Activated CD4-positive, alpha-beta T cell treated with anti-CD3 and anti-CD28 coated beads for 24 hours (primary cell): ENCODE measurements at regions not wholly inside any gene's neighbourhood (a gene's known extent, or its start where the extent isn't known, plus 50 kb on each side); places are given as distances from the start of the nearest gene placed in this dataset.

Experiments
- DNase-seq, 2 donors: peaks; one replicate each; pipeline ENCODE4 v3.0.0-alpha.2; 2020; ENCODE audit warnings: low read depth in 2 of 2

GRCh38 chr5:61263561-61264272, 68.3 kb upstream of the ZSWIM6 start:
- no peak for DNase-seq

GRCh38 chr5:61264273-61264661, 67.8 kb upstream of the ZSWIM6 start:
- DNase-seq = no peak

DNA sequence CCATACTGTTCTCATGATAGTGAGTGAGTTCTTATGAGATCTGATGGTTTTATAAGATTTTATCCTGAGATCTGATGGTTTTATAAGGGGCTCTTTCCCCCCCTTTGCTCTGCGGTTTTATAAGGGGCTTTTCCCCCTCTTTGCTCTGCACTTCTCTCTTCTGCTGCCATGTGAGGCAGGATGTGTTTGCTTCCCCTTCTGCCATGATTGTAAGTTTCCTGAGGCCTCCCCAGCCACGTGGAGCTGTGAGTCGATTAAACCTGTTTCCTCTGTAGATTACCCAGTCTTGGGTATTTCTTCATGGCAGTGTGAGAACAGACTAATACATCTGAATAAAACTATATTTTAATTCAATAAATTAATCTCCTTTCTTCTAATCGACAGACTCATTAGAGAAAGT, 64.9 kb upstream of the ZSWIM6 start:
- DNase-seq = no peak

- no peak for DNase-seq
Measured at GRCh38 chr5:61268871-61269270, 63.2 kb upstream of the ZSWIM6 start.

DNA sequence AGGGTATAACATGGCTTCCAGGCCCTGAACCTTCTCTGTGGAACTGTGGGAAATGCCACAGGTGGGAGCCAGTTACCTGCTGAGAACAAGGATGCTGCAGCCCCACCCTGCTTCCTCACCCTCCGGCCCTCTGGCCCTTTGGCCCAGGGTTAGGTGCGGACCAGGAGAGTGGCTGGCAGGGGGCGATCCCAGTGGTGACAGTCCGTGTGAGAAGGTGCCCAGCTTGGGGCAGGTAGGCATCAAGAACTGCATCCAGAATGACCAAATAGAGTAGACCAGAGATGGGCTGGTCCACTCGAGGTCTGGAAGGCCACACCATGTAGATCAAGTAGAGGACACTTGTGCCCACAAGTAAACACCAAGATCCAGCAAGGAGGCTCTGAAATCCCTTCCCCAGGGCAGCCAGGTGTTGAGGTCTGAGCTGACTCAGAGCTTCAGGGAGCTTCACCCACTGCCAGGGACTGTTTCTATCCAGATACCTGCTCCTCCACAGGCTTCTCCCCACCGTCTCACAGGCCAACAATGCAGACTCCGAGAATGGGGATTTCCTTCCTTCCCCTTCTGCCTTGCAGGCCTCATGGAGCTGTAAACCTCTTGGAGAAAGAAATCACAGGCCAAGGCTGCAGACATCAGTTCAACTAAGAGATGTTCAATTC, 61.4 kb upstream of the ZSWIM6 start:
- DNase-seq = no peak

- DNase-seq = no peak
Measured at GRCh38 chr5:61272688-61273087, 59.4 kb upstream of the ZSWIM6 start.

DNA sequence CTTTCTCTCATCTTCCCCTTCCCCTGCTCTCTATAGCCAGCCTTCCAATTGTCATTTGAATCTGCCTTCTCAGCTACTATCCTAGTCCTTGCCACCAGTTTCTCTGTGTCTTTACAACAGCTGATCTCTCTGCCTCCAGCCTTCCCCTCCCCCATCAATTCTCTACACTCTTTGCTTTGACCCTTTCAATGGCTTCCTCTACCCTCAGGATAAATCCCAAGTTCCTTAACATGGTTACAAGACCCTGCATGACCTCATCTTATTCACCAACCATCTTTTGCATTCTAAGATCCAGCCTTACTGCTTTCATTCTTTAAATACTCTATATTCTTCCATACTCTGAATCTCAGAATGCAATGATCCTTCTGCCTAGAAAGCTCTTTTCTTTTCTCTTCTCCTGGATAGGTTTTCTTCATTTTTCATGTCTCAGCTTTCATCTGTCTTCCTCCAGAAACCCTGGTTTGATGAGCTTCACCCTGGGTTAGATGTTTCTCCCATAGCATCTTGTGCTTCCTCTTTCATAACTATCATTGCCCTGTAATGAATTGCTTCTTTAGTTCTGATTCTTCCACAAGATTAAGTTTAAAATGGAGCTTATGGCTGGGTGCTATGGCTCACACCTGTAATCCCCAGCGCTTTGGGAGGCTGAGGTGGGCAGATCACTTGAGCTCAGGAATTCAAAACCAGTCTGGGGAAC, 58.6 kb upstream of the ZSWIM6 start:
- DNase-seq = no peak

DNA sequence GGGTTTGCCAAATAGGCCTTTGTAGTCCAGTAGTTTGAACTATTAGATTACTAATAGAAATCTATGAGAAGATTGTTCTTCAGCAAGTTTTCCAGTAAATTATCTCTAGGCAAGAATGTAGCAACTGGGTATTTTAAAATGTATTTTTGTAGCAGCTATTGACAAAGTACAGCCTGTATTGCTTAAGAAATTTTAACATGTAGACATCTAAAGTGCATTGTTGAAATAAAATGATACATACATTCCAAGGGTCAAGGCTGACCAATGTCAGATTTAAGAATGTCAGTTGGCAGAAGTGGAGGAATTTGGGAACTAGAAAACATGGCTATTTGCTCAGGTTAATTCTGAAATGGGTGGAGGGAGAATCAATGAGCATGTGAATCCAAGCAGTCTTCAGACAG, 57.5 kb upstream of the ZSWIM6 start:
- DNase-seq = no peak

GRCh38 chr5:61275841-61276240, 56.2 kb upstream of the ZSWIM6 start:
- peak in 1 of 2 donors; percentile 10 for DNase-seq

- no peak for DNase-seq
Measured at GRCh38 chr5:61277190-61277589, 54.9 kb upstream of the ZSWIM6 start.

DNA sequence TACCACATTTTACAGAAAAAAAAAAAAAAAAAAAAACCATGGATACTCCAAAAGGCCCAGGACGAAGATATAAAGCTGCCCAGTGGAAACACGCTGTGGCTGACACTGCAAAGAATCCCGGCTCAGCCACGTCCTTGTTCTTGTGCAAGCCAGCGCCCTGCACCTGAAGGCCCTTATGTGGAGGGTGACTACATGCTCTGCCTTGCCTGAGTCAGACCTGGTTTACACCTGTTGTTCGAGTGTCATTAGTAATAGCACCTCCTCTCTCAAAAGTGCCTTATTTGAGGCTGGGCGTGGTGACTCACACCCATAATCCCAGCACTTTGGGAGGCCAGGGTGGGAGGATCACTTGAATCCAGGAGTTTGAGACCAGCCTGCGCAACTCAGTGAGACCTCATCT, 54.3 kb upstream of the ZSWIM6 start:
- DNase-seq = no peak

- no peak for DNase-seq
Measured at GRCh38 chr5:61279725-61280124, 52.3 kb upstream of the ZSWIM6 start.

DNA sequence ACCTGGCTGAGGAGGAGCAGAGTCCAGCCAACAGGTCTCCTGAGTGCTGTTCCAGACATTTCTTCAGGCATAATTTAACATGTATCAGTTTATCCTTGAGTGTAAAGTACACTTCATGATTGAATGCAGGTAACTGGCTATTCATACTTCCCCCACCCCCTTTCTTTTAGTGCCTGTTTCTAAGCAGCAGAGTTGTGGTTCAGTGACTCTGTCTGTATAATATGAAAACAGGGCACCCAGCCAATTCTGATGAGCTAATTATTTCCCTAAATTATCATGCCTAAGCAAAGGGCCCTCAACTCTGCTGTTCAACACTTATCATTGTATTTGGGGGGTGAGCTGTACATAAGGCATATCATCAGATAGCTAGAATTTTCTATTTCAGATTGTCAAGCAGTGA, 51.9 kb upstream of the ZSWIM6 start:
- DNase-seq = no peak

DNA sequence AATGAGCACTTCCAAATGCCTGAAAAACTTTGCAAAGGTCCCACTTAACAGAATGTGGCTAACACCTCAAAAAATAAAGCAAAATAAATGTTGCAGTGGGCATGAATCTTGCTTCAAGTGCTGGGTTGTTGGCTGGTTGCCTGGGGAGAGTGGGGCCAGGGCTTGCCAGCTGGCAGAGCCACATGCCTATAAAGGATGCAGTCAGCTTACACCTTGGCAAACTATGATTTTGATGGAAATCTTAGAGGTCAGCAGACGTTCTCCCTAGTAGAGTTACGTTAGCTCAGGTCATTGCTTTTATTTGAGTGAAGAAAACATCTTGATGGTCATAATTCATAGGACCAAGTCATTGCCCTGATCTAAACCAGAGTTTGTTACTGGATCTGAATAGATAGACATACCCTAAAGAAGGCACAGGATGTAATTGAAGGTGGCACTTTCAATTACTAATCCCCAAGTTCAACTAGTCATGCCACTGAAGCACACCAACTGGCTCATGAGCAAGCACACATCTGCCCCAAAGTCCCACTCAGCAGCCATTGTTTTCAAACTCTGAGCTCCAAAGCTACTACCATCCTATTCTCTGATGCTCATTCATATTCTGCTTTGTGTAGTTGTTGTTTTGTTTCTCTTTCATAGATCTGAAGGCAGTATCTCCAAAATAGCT, 51.2 kb upstream of the ZSWIM6 start:
- no peak for DNase-seq

DNA sequence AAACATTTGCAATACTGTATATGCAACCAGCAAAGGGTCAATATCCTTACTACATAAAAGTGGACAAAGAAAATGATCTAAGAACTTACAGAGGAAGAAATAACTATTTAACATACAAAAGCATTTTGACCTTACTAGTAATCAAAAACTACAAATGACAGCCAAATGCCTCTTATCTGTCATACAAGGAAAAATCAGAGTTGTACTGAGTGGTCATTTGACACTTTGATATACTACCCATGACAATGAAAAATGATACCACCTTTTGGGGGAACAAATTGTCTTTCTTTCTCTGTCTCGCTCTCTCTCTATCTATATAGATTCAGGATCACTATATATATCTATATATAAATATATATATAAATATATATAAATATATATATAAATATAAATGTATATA, 50.4 kb upstream of the ZSWIM6 start:
- no peak for DNase-seq
